A549 (cell line): ENCODE measurements at regions not wholly inside any gene's neighbourhood (a gene's known extent, or its start where the extent isn't known, plus 50 kb on each side); places are given as distances from the start of the nearest gene placed in this dataset.

Source experiments
- BHLHE40 ChIP-seq: IDR thresholded peaks from 2 replicates; pipeline ENCODE4 v1.6.1; 2012; ENCODE audit warnings: low read depth, low read length, inconsistent platforms
- EP300 ChIP-seq, 2 experiments: fragments of >200 bp; sonication (Bioruptor Twin); formaldehyde crosslinking; IDR thresholded peaks; 2 replicates in 1 of 2; 3 replicates in 1 of 2; pipeline ENCODE4 v1.6.1; 2016 to 2017
- GATA3 ChIP-seq: IDR thresholded peaks from 2 replicates; pipeline ENCODE4 v1.6.1; 2012; ENCODE audit warnings: borderline replicate concordance
- JUNB ChIP-seq: fragments of >200 bp; sonication (Bioruptor Twin); formaldehyde crosslinking; IDR thresholded peaks from 2 replicates; pipeline ENCODE4 v1.6.1; 2016
- MYC ChIP-seq: IDR thresholded peaks from 2 replicates; pipeline ENCODE4 v1.6.1; 2012; ENCODE audit warnings: mild to moderate bottlenecking, inconsistent platforms, low read length, improper control_type of control experiment, borderline replicate concordance
- POLR2A ChIP-seq: IDR thresholded peaks from 2 replicates; pipeline ENCODE4 v1.6.1; 2012; ENCODE audit warnings: mild to moderate bottlenecking, low read length
- POLR2AphosphoS2 ChIP-seq: conservative IDR thresholded peaks from 2 replicates; pipeline ENCODE4 v1.6.1; 2012; ENCODE audit warnings: low read length, improper control_type of control experiment, inconsistent platforms
- RARB ChIP-seq: fragments of 250-450 bp; sonication (Bioruptor Pico); IDR thresholded peaks from 2 replicates; pipeline ENCODE4 v1.8.0; 2021; ENCODE audit warnings: mild to moderate bottlenecking, moderate library complexity
- RFX5 ChIP-seq: fragments of 450-650 bp; IDR thresholded peaks from 2 replicates; pipeline ENCODE4 v1.7.1; 2014; ENCODE audit warnings: antibody characterized with exemption, mild to moderate bottlenecking, moderate library complexity
- TF ChIP-seq, protein P1 (sequence below): fragments of >200 bp; sonication (Bioruptor Twin); formaldehyde crosslinking; IDR thresholded peaks from 3 replicates; pipeline ENCODE4 v1.5.1; 2016
- TF ChIP-seq, protein P2 (sequence below): fragments of 150-350 bp; IDR thresholded peaks from 2 replicates; pipeline ENCODE4 v1.6.1; 2014; ENCODE audit warnings: low read depth, mild to moderate bottlenecking, low read length

DNA sequence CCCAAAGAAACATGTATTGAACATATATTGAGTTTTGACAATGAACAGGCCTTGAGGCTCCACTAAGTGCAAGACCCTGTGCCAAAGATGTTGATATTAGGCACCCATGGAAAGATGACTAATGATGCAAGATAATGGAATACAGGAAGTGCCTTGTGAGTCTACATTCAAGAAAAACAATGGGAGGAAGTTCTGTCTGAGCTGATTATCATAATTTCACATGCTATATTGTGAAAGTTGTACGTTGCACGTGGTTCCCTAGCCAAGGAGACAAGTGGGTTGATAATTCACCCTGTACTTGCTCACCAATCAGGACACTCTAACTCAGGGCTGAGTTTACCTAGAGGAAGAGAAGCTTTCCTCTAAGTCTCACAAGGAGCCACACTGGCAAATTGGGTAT, 186.9 kb upstream of the STAC start:
- TF ChIP-seq, protein P1, sequence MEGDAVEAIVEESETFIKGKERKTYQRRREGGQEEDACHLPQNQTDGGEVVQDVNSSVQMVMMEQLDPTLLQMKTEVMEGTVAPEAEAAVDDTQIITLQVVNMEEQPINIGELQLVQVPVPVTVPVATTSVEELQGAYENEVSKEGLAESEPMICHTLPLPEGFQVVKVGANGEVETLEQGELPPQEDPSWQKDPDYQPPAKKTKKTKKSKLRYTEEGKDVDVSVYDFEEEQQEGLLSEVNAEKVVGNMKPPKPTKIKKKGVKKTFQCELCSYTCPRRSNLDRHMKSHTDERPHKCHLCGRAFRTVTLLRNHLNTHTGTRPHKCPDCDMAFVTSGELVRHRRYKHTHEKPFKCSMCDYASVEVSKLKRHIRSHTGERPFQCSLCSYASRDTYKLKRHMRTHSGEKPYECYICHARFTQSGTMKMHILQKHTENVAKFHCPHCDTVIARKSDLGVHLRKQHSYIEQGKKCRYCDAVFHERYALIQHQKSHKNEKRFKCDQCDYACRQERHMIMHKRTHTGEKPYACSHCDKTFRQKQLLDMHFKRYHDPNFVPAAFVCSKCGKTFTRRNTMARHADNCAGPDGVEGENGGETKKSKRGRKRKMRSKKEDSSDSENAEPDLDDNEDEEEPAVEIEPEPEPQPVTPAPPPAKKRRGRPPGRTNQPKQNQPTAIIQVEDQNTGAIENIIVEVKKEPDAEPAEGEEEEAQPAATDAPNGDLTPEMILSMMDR: no peak
- TF ChIP-seq POLR2AphosphoS2 (no peak), GATA3 (no peak), RFX5 (no peak), MYC (no peak), RARB (CRISPR knock-in tag) (no peak), POLR2A (no peak), JUNB (no peak), BHLHE40 (no peak), EP300 (IDR thresholded peaks at IDR 0.05) (no peak)
- TF ChIP-seq, protein P2, sequence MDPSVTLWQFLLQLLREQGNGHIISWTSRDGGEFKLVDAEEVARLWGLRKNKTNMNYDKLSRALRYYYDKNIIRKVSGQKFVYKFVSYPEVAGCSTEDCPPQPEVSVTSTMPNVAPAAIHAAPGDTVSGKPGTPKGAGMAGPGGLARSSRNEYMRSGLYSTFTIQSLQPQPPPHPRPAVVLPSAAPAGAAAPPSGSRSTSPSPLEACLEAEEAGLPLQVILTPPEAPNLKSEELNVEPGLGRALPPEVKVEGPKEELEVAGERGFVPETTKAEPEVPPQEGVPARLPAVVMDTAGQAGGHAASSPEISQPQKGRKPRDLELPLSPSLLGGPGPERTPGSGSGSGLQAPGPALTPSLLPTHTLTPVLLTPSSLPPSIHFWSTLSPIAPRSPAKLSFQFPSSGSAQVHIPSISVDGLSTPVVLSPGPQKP: no peak
